GM19324 (cell line): ENCODE measurements at regions not wholly inside any gene's neighbourhood (a gene's known extent, or its start where the extent isn't known, plus 50 kb on each side); places are given as distances from the start of the nearest gene placed in this dataset.
"Not testable (repeated sequence)": the region's sequence is repeated elsewhere in the genome, so short reads cannot be mapped to it uniquely, and the experiment has no call there.

Experiments used
- ATAC-seq: cut with Tn5 transposase; IDR thresholded peaks from one replicate; pipeline ENCODE4 v1.9.1; 2021; ENCODE audit warnings: mild to moderate bottlenecking, moderate library complexity; ENCODE audit not compliant: unreplicated experiment, low FRiP score

- ATAC-seq = no peak
Measured at GRCh38 chr11:22454461-22455090, 116.4 kb downstream of the SLC17A6 start.

DNA sequence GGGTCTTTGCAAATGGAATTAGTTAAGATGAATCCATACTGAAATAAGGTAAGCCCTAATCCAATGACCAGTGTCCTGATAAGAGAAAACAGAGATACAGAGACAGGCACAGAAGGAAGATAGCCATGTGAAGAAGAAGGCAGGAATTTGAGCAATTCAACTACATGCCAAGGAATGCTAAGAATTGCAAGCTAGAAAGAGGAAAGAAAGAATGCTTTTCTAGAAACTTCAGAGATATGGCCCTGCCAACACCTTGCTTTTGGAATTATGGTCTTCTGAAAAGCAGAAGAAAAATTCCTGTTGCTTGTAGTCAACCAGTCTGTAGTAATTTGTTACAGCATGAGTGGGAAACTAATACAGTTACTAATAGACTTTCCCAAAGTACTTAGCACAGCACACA lies 111.3 kb downstream of the SLC17A6 start:
- ATAC-seq = no peak

DNA sequence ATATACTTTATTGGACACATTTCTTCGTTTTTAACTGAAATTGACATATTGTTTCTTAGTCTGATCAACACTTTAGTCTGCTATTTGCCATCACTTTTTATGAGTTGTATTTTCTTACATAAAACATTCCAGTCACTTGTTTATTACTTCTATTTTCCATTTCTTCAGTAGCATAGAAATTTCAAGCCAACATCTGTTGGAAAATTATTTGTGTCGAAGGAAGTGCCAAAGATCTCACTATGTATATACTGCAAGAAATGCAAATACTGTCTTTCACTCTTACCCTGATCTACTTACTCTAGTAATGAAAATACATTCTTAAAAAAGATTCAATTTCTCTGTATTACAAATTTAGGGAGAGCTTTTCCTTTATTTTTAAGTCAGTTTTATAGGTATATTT lies 105.9 kb downstream of the SLC17A6 start:
- no peak for ATAC-seq

GRCh38 chr11:22441831-22442230 lies 103.7 kb downstream of the SLC17A6 start:
- ATAC-seq = no peak

GRCh38 chr11:22435582-22435981 lies 97.4 kb downstream of the SLC17A6 start:
- not testable (repeated sequence) for ATAC-seq

- ATAC-seq = no peak
Measured at GRCh38 chr11:22433517-22433916, 95.3 kb downstream of the SLC17A6 start.

DNA sequence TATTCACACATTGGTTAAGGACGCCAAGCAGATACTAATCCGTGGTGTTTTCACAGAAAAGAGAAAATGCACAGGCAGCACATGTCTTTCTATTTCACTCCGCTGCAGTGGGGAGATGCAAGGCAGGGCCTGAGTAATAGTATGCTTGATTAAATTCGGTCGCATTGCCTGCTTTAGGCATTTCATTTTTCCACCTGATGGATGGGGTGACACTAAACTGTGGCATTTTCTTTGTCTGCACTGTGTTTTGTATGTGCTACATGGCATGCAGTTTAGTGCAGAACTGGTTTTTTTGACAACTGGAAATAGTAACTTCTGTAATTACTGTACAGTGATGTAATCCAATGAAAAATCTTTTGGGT lies 94.9 kb downstream of the SLC17A6 start:
- ATAC-seq = no peak

- no peak for ATAC-seq
Measured at GRCh38 chr11:22432291-22433093, 94.3 kb downstream of the SLC17A6 start.

GRCh38 chr11:22431106-22431505 lies 92.9 kb downstream of the SLC17A6 start:
- ATAC-seq = no peak

DNA sequence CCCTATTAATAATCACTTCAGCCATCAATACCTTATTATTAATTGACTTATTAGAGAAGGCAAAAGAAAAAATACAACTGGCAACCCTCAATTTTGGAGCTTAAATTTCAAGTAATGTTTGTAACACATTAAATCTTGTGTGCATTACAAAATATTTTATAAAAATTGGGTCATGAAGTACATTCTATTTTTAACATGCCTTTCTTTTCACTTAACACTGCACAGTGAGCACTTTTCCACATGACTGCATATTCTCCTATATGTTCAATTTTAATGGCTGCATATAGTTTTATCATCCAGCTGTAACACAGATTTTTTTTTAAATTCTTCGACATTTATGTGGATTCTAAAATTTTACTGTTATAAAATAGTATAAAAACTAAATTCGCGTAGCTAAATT lies 92.5 kb downstream of the SLC17A6 start:
- no peak for ATAC-seq

- ATAC-seq = no peak
Measured at GRCh38 chr11:22430141-22430541, 92.0 kb downstream of the SLC17A6 start.
